Right lobe of liver (tissue), 6 donors: ENCODE measurements at regions not wholly inside any gene's neighbourhood (a gene's known extent, or its start where the extent isn't known, plus 50 kb on each side); places are given as distances from the start of the nearest gene placed in this dataset.

Experiments used
- ATAC-seq, 4 donors: fragments of 200-7000 bp; cut with Tn5 transposase; one replicate each; pipeline ENCODE4 v1.9.1; 2020; ENCODE audit warnings: mild to moderate bottlenecking in 4 of 4, moderate library complexity in 4 of 4
- DNase-seq, 3 donors: peaks; one replicate each; pipeline ENCODE4 v3.0.0-alpha.2; 2020
- H3K27ac ChIP-seq, 3 donors: fragments of 200-600 bp; one replicate each; pipeline ENCODE4 v1.8.0; 2022
- H3K27me3 ChIP-seq, 2 donors: fragments of 200-600 bp; one replicate each; pipeline ENCODE4 v1.8.0; 2022
- H3K36me3 ChIP-seq, 4 donors: fragments of 200-600 bp; sonication (generic) in 1 of 4; one replicate each; pipeline versions ENCODE4 v1.5.1 to v1.8.0; 2017 to 2022; ENCODE audit warnings: control low read depth in 1 of 4
- H3K4me1 ChIP-seq, 4 donors: fragments of 200-600 bp; sonication (generic) in 1 of 4; one replicate each; pipeline versions ENCODE4 v1.5.1 to v1.8.0; 2017 to 2022; ENCODE audit warnings: control low read depth in 1 of 4
- H3K4me3 ChIP-seq, 3 donors: fragments of 200-600 bp; one replicate each; pipeline ENCODE4 v1.8.0; 2022
- H3K9me3 ChIP-seq, 4 donors: fragments of 200-600 bp; sonication (generic) in 1 of 4; one replicate each; pipeline versions ENCODE4 v1.5.1 to v1.8.0; 2017 to 2022; ENCODE audit warnings: control low read depth in 1 of 4
- POLR2A ChIP-seq: fragments of 450-650 bp; IDR thresholded peaks from one replicate; pipeline ENCODE4 v1.6.1; 2017; ENCODE audit warnings: antibody characterized with exemption, mild to moderate bottlenecking
- WGBS: methylation state at CpG from one replicate; pipeline ENCODE4 v1.1.6; 2018; ENCODE audit warnings: low coverage, low lambda C conversion rate; ENCODE audit not compliant: insufficient coverage; ENCODE audit errors: missing lambda C conversion rate; 5-methylcytosine and 5-hydroxymethylcytosine counted together
- intact Hi-C, 2 donors: fragments of 100-400 bp; cut with DNase I; formaldehyde crosslinking; loops; one replicate each; pipeline versions ENCODE4 v1.11.2 to v1.14.1; 2022
- TF ChIP-seq, protein P1 (sequence below), 4 donors: fragments of 200-600 bp in 3 of 4; fragments of 450-650 bp in 1 of 4; IDR thresholded peaks; one replicate each; pipeline versions ENCODE4 v1.5.1 to v1.8.0; 2016 to 2022; ENCODE audit warnings: antibody characterized with exemption in 4 of 4, mild to moderate bottlenecking in 2 of 4
- donor health status: DM: no; HTN: yes; CAD: no.
- donor health status: DM: no; HTN: no; CAD: no.
- donor health status: DM: no; HTN: no; CAD: no.
- donor health status: DM: no; HTN: yes; CAD: no.
- donor health status: DM: no; HTN: yes; CAD: no.

DNA sequence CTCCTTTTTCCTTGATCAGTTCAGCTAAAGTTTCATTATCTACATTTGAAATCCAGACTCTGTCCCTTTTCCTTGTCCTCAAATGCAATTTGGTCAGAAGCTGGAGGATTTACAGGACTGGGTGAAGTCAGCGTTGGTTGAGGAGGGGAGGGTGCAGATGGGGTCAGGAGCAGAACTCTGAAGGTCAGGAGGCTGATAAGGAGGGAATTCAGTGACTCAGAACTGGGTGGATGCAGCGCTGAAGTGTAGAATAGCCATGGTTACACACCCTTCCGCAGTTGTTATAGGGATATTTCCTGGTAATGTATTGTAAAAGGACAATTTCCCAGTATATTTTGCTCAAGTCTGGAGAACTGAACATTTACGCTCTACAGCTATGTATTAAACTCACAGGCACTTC lies 133.1 kb upstream of the FOXA2 start:
- intact Hi-C loops, result no loop called here
- DNase-seq, result no peak
- Histone ChIP-seq H3K36me3 (no peaks in the 10 kb centered on the region), H3K27me3 (no peaks in the 10 kb centered on the region), H3K4me3 (no peak overlapping the region), H3K9me3 (no peaks in the 10 kb centered on the region), H3K27ac (no peak overlapping the region), H3K4me1 (no peaks in the 10 kb centered on the region)
- TF ChIP-seq POLR2A, result no peak
- TF ChIP-seq, protein P1, sequence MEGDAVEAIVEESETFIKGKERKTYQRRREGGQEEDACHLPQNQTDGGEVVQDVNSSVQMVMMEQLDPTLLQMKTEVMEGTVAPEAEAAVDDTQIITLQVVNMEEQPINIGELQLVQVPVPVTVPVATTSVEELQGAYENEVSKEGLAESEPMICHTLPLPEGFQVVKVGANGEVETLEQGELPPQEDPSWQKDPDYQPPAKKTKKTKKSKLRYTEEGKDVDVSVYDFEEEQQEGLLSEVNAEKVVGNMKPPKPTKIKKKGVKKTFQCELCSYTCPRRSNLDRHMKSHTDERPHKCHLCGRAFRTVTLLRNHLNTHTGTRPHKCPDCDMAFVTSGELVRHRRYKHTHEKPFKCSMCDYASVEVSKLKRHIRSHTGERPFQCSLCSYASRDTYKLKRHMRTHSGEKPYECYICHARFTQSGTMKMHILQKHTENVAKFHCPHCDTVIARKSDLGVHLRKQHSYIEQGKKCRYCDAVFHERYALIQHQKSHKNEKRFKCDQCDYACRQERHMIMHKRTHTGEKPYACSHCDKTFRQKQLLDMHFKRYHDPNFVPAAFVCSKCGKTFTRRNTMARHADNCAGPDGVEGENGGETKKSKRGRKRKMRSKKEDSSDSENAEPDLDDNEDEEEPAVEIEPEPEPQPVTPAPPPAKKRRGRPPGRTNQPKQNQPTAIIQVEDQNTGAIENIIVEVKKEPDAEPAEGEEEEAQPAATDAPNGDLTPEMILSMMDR (IDR thresholded peaks at IDR 0.05), result no peak
- WGBS, result 19% methylated on average over 2 of the region's 4 CpGs
- ATAC-seq, result peak in 2 of 4 donors; percentile 49 to 61

DNA sequence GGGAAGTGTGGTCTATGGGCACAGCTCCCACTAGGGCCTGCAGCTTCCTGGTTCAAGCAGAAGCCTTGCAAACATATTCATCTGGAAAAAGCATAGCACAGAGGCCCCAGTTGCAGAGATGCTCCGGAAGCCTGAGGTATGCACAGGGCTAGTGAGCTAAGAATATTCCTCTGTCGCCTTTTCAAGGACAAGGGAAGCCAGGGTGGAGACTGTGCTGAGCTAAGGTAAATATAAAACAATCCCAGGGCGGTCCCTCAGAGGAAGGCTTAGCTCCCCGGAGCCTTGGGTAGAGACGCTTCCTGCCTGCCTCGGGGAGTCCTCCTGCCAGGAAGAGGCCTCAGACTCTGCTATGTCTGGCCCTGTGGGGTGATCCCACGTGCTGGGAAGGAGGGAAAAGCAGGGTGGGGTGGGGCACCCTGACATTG lies 134.8 kb upstream of the FOXA2 start:
- DNase-seq (no peak), ATAC-seq (peak in 2 of 4 donors; percentile 14 to 50)
- Histone ChIP-seq H3K27ac (no peak overlapping the region), H3K36me3 (no peaks in the 10 kb centered on the region), H3K4me3 (no peak overlapping the region), H3K4me1 (no peaks in the 10 kb centered on the region), H3K9me3 (no peaks in the 10 kb centered on the region), H3K27me3 (no peaks in the 10 kb centered on the region)
- 14% methylated on average over 6 of the region's 7 CpGs for WGBS
- no peak for TF ChIP-seq POLR2A
- TF ChIP-seq, protein P1 (IDR thresholded peaks at IDR 0.05), result no peak
- intact Hi-C loops, result no loop called here

DNA sequence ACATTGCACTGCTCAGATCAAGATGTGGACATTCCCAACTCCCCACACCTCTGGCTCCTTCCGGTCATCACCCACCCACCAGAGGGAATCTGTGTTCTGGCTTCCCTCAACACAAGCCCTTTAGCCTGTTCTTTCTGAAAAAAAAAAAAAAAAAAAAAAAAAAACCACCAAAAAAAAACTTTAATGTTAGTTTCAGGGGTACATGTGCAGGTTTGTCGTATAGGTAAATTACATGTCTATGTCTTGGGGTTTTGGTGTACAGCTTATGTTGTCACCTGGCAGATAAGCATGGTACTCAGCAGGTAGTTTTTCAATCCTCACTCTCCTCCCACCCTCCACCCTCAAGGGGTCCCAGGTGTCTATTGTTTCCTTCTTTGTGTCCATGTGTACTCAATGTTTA lies 135.8 kb upstream of the FOXA2 start:
- 65% methylated on average over 2 of the region's 2 CpGs for WGBS
- intact Hi-C loops, result no loop called here
- H3K36me3 ChIP-seq, result no peaks in the 10 kb centered on the region
- H3K27me3 ChIP-seq, result no peaks in the 10 kb centered on the region
- ATAC-seq, result no peak
- H3K4me3 ChIP-seq, result no peak overlapping the region
- no peaks in the 10 kb centered on the region for H3K4me1 ChIP-seq
- TF ChIP-seq, protein P1 (IDR thresholded peaks at IDR 0.05), result no peak
- TF ChIP-seq POLR2A, result no peak
- no peak overlapping the region for H3K27ac ChIP-seq
- no peaks in the 10 kb centered on the region for H3K9me3 ChIP-seq
- DNase-seq, result no peak

DNA sequence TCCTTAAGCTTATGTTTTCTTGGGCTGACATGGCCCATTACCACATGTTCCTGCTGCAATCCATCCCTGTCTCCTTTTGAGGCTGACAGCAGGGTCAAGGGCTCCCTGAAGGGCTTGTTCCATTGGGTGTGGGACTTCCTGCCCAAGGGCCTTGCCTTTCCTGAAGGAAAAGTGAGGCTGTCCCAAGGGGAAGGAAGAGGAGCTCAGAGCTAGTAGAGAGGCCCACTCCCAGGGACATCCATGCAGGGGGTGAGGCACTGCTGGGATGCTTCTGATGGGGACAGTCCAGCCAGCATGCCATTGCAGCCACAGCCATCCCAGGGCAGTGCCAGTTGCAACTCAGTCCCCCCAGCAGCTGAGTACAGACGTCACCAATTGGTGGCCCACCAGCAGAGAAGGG lies 138.4 kb upstream of the FOXA2 start:
- no CpG with 5 or more reads among the region's 1 CpG for WGBS
- intact Hi-C loops, result no loop called here
- Histone ChIP-seq H3K4me3 (no peak overlapping the region), H3K27ac (no peak overlapping the region), H3K27me3 (peaks cover 0 to 4% of the 10 kb centered on the region in 2 donors), H3K9me3 (no peaks in the 10 kb centered on the region), H3K36me3 (no peaks in the 10 kb centered on the region), H3K4me1 (no peaks in the 10 kb centered on the region)
- TF ChIP-seq POLR2A, result no peak
- TF ChIP-seq, protein P1 (IDR thresholded peaks at IDR 0.05), result no peak
- ATAC-seq (peak in 1 of 4 donors; percentile 22), DNase-seq (no peak)

DNA sequence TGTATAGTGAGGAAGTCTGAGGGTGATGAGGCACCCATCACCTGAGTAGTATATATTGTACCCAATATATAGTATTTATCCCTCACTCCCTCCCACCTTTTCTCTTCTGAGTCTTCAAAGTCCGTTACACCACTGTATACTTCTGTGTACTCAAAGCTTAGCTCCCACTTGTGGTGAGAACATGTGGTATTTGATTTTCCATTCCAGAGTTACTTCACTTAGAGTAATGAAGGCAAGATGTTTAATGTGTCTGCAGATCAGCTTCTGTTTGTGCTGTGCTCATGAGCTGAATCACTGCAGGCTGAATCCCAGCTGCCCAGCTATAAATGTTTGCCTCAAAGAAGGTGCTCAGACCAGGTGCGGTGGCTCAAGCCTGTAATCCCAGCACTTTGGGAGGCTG lies 139.3 kb upstream of the FOXA2 start:
- Histone ChIP-seq H3K9me3 (no peaks in the 10 kb centered on the region), H3K27me3 (peaks cover 0 to 4% of the 10 kb centered on the region in 2 donors), H3K36me3 (no peaks in the 10 kb centered on the region), H3K4me3 (no peak overlapping the region), H3K4me1 (no peaks in the 10 kb centered on the region), H3K27ac (no peak overlapping the region)
- ATAC-seq (no peak), DNase-seq (no peak)
- TF ChIP-seq, protein P1 (IDR thresholded peaks at IDR 0.05), result no peak
- no peak for TF ChIP-seq POLR2A
- 60% methylated on average over 2 of the region's 2 CpGs for WGBS
- intact Hi-C loops, result no loop called here
